Activated T-helper 2 cell treated with anti-CD3 and anti-CD28 coated beads, Interferon-gamma antibody, Interleukin-2, Interleukin-4, amounts not matched to agents 10 μg/mL and 5 μg/mL and 100 μg/mL, durations not matched to agents 14 hours and 24 hours and 36 hours (primary cell): ENCODE measurements at regions not wholly inside any gene's neighbourhood (a gene's known extent, or its start where the extent isn't known, plus 50 kb on each side); places are given as distances from the start of the nearest gene placed in this dataset.

ENCODE experiments used
- DNase-seq: peaks from one replicate; pipeline ENCODE4 v3.0.0; 2021; ENCODE audit warnings: low spot score
- H3K27ac Mint-ChIP-seq: one replicate; pipeline ENCODE4 v1.8.0; 2021; ENCODE audit warnings: mixed read lengths
- H3K27me3 Mint-ChIP-seq: one replicate; pipeline ENCODE4 v1.8.0; 2021; ENCODE audit warnings: low read depth, mixed read lengths
- H3K36me3 Mint-ChIP-seq: one replicate; pipeline ENCODE4 v1.8.0; 2021; ENCODE audit warnings: low read depth, mixed read lengths
- H3K4me1 Mint-ChIP-seq: one replicate; pipeline ENCODE4 v1.8.0; 2021; ENCODE audit warnings: low read depth, mixed read lengths
- H3K4me3 Mint-ChIP-seq: one replicate; pipeline ENCODE4 v1.8.0; 2021; ENCODE audit warnings: low read depth, mild to moderate bottlenecking, moderate library complexity, mixed read lengths
- H3K9me3 Mint-ChIP-seq: one replicate; pipeline ENCODE4 v1.8.0; 2021; ENCODE audit warnings: mixed read lengths
- intact Hi-C: fragments of 100-400 bp; cut with micrococcal nuclease; formaldehyde crosslinking; loops from one replicate; pipeline ENCODE4 v1.15.1; 2023

DNA sequence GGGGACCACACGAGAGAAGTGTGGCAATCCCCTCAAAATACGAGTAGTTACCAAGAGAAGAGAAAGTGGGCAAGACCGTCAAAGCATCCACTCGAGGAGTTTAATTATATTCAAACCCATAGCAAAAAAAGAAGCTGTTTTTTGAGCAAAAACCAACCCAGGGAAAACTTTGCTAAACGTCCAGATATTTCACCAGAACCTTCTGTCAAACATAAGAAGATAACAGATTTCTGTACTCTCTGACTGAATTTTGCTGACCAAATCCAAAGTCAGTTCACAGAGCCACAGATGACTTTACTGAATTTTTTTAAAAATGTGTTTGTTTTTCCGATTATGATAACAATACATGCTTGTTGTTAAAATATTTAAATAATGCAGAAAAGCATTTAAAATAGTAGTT, 145.6 kb upstream of the PTPN1 start:
- DNase-seq: no peak
- Mint-ChIP-seq H3K27ac (no peak overlapping the region), H3K4me1 (peaks cover 13% of the 10 kb centered on the region), H3K9me3 (no peaks in the 10 kb centered on the region), H3K4me3 (no peak overlapping the region), H3K36me3 (no peaks in the 10 kb centered on the region), H3K27me3 (peaks cover 14% of the 10 kb centered on the region)
- intact Hi-C loops: no loop called here

DNA sequence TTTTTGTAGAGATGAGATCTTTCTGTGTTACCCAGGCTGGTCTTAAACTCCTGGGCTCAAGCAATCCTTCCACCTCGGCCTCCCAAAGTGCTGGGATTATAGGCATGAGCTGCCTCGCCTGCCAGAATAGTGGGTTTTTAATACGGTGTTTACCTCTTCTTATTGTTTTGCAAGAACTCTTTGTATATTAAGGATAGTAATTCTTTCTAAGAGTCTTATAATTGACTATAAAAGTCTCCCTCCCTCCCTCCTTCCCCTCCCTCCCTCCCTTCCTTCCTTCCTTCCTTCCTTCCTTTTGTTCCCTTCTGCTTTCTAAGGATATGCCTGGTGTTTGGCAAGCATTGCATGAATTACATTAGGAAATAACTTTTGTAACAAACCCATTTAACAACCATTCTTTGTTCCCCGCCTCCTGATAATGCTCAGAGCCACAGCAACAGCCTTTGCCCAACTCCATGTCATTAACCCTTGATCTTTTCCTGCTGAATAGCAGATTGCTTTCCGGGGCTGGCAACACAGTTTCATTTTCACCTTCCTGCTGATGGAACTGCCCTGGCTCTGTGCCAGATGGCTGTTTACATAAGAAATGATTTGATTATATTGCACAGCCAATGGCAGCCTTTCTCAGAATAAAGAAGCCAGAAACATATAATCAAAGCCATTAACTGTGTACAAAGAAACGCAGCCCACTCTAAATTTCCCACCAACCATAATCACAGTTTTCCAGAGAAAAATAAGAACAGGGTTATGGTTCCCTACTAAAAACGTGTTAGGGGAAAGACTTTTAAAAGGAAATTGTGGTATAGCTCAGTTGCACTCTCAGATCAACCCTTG, 143.7 kb upstream of the PTPN1 start:
- intact Hi-C loops: no loop called here
- no peak overlapping the region for H3K4me3 Mint-ChIP-seq
- peak; percentile 44 for DNase-seq

GRCh38 chr20:50367104-50367674, 143.0 kb upstream of the PTPN1 start:
- Mint-ChIP-seq H3K4me3 (no peak overlapping the region), H3K27me3 (peaks cover 14% of the 10 kb centered on the region), H3K4me1 (peaks cover 11% of the 10 kb centered on the region), H3K27ac (no peak overlapping the region), H3K36me3 (no peaks in the 10 kb centered on the region), H3K9me3 (no peaks in the 10 kb centered on the region)
- DNase-seq: no peak
- intact Hi-C loops: no loop called here

More for the DNA sequence above, 143.7 kb upstream of the PTPN1 start:
- no peaks in the 10 kb centered on the region for H3K9me3 Mint-ChIP-seq
- peaks cover 14% of the 10 kb centered on the region for H3K27me3 Mint-ChIP-seq
- H3K4me1 Mint-ChIP-seq: peaks cover 11% of the 10 kb centered on the region
- no peaks in the 10 kb centered on the region for H3K36me3 Mint-ChIP-seq
- no peak overlapping the region for H3K27ac Mint-ChIP-seq

DNA sequence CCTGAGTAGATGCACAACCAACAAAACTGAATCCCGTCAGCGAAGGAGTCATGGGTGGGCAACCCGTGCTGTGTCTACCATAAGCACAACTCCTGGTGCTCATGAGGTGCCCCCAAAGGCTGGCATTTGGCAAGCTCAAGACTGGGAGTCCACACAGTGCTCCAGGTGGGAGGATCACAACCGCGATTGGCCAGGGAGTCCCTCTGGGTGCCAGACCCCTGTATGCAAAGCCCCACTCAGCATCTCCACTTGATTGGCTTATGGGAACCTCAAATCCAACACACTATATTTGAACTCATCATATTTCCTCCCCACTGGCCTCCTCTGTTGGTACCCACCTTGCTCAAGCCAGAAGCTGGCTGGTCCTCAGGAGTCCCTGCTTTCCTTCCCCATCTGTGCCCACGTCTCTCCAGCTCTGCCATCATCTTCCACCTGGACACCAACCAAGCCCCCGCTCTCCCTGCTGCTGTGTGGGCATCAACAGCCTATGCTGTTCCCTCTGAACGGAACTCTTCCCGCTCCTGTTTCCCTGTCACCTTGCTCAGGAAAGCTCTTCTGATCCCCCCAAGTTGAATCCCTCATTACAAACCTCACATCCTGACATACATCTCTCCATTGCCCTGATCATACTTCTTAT, 142.3 kb upstream of the PTPN1 start:
- Mint-ChIP-seq H3K27me3 (peaks cover 14% of the 10 kb centered on the region), H3K4me3 (no peak overlapping the region), H3K9me3 (no peaks in the 10 kb centered on the region), H3K4me1 (peaks cover 11% of the 10 kb centered on the region), H3K27ac (no peak overlapping the region), H3K36me3 (no peaks in the 10 kb centered on the region)
- DNase-seq: no peak
- intact Hi-C loops: no loop called here

DNA sequence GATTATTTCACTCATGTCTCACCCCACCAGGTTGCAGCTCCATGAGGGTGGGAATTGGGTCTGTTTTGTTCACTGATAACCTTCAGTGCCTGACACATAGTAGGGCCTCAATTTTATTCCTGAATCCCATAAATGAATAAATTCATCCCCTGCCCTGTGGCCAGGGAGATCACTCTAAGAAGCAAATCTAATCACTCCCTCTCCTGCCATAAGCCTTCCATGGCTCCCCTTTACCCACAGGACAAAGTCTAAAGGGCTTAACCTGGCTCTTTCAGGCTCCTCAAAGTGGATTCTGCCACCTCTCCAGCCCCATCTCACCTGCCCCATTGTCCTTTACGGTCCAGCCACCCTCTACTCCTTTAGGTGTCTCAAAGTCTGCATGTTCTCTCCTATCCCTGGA, 141.8 kb upstream of the PTPN1 start:
- Mint-ChIP-seq H3K4me1 (peaks cover 11% of the 10 kb centered on the region), H3K27me3 (peaks cover 14% of the 10 kb centered on the region), H3K4me3 (no peak overlapping the region), H3K27ac (no peak overlapping the region), H3K36me3 (no peaks in the 10 kb centered on the region), H3K9me3 (no peaks in the 10 kb centered on the region)
- DNase-seq: no peak
- intact Hi-C loops: no loop called here

DNA sequence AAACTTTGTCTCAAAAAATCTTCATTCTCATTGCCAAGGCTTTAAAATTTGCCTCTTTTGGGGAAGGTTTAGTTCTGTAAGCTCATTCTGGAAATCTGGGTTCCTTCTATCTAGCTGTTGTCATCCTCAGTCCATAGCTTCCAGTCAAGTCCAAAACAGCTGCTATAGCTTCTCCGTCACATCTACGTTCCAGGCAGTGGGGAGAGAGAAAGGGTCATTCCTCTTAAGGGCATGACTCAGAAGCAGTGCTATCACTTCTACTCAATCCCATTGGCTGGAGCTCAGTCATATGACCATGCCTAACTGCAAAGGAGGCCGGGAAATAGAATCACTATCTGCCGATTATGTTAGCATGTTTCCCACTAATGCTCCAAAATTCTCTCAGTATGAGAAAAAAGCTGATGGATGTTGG, 141.4 kb upstream of the PTPN1 start:
- Mint-ChIP-seq H3K36me3 (no peaks in the 10 kb centered on the region), H3K4me1 (peaks cover 11% of the 10 kb centered on the region), H3K27ac (no peak overlapping the region), H3K27me3 (peaks cover 16% of the 10 kb centered on the region), H3K9me3 (no peaks in the 10 kb centered on the region), H3K4me3 (no peak overlapping the region)
- DNase-seq: no peak
- intact Hi-C loops: no loop called here

GRCh38 chr20:50369225-50370035, 140.8 kb upstream of the PTPN1 start:
- Mint-ChIP-seq H3K27me3 (peaks cover 13% of the 10 kb centered on the region), H3K9me3 (no peaks in the 10 kb centered on the region), H3K4me1 (peaks cover 11% of the 10 kb centered on the region), H3K4me3 (no peak overlapping the region), H3K36me3 (no peaks in the 10 kb centered on the region), H3K27ac (no peak overlapping the region)
- no peak for DNase-seq
- intact Hi-C loops: no loop called here

DNA sequence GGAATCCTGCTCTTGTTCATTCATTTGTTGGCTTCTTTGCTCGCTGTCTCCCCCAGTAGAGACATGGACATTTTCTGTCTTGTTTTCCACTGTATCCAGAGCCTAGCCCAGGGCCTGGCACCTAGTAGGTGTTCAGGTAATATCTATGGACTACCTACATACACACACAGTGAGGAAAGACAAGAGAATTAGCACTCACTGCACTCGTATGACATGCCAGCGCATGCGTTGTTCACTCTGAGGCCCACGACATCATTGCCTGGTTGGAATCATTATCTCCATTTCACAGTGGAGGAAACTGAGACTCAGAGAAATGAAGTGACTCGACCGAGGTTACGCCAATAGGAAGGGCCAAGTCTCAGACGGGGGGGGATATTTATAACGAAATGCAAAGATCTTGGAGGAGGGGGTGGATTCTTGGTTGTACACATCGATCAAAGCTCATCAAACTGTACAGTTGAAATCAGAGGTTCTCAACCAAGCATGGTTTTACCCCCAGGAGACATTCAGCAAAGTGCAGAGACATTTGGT, 140.1 kb upstream of the PTPN1 start:
- intact Hi-C loops: no loop called here
- no peaks in the 10 kb centered on the region for H3K9me3 Mint-ChIP-seq
- no peak for DNase-seq
- no peak overlapping the region for H3K27ac Mint-ChIP-seq
- no peak overlapping the region for H3K4me3 Mint-ChIP-seq
- peaks cover 12% of the 10 kb centered on the region for H3K27me3 Mint-ChIP-seq
- no peaks in the 10 kb centered on the region for H3K36me3 Mint-ChIP-seq
- peaks cover 11% of the 10 kb centered on the region for H3K4me1 Mint-ChIP-seq

GRCh38 chr20:50371878-50372769, 138.1 kb upstream of the PTPN1 start:
- H3K4me1 Mint-ChIP-seq: peaks cover 4% of the 10 kb centered on the region
- H3K36me3 Mint-ChIP-seq: no peaks in the 10 kb centered on the region
- peaks cover 10% of the 10 kb centered on the region for H3K27me3 Mint-ChIP-seq
- intact Hi-C loops: no loop called here
- no peaks in the 10 kb centered on the region for H3K9me3 Mint-ChIP-seq
- H3K4me3 Mint-ChIP-seq: no peak overlapping the region
- no peak overlapping the region for H3K27ac Mint-ChIP-seq
- no peak for DNase-seq

DNA sequence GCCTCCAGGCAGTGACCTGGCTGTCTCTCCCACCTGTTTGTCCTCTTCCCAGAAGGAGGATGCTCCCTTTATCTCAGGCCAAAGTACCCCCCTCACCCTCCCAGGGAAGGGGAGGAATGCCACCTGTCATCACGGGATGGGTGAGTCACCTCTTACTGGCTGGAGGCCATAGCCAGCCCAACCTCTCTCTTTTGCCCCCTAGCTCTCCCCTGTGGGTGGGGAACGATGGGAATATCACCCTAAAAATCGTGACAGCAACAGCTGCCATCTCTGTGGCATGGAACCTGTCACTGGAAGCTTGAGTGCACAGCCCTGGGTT, 137.5 kb upstream of the PTPN1 start:
- no peak overlapping the region for H3K27ac Mint-ChIP-seq
- H3K36me3 Mint-ChIP-seq: no peaks in the 10 kb centered on the region
- no peaks in the 10 kb centered on the region for H3K9me3 Mint-ChIP-seq
- peaks cover 10% of the 10 kb centered on the region for H3K27me3 Mint-ChIP-seq
- H3K4me3 Mint-ChIP-seq: no peak overlapping the region
- H3K4me1 Mint-ChIP-seq: peaks cover 6% of the 10 kb centered on the region
- intact Hi-C loops: no loop called here
- no peak for DNase-seq

DNA sequence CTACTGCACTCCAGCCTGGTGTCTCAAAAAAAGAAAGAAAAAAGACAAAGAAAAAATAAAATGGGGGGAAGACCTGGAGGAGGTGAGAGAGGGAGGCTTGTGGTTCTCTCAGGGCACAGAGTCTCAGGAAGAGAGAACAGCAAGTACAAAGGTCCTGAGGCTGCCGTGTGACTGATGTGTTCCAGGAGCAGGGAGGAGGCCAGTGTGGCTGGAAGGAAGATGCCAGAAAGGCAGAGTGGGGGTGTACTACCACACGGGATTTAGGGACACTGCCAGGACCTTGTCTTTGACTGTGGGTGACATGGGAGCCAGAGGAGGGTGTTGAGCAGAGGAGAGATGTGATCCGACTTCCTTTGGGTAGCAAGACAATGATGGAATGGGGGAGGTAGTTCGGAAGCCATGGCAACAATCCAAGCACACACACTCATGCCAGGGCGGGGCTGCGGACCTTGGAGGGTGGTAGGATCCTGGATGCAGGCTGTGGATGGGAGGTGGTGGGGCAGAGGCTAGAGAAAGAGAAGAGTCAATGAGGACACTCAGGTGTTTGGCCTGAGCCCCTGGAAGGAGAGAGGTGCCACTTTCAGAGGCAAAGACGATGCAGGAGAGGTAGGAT, 136.4 kb upstream of the PTPN1 start:
- Mint-ChIP-seq H3K9me3 (no peaks in the 10 kb centered on the region), H3K4me1 (peaks cover 3% of the 10 kb centered on the region), H3K4me3 (no peak overlapping the region), H3K27ac (no peak overlapping the region), H3K27me3 (peaks cover 6% of the 10 kb centered on the region), H3K36me3 (no peaks in the 10 kb centered on the region)
- no peak for DNase-seq
- intact Hi-C loops: no loop called here
